ENCODE measurements at regions not wholly inside any gene's neighbourhood (a gene's known extent, or its start where the extent isn't known, plus 50 kb on each side); places are given as distances from the start of the nearest gene placed in this dataset.

GRCh38 chr2:66899109-66899508 is 464.2 kb downstream of the MEIS1 start:
- DNase-seq = no peak

GRCh38 chr2:66899648-66900047 is 464.7 kb downstream of the MEIS1 start:
- no peak for DNase-seq

DNA sequence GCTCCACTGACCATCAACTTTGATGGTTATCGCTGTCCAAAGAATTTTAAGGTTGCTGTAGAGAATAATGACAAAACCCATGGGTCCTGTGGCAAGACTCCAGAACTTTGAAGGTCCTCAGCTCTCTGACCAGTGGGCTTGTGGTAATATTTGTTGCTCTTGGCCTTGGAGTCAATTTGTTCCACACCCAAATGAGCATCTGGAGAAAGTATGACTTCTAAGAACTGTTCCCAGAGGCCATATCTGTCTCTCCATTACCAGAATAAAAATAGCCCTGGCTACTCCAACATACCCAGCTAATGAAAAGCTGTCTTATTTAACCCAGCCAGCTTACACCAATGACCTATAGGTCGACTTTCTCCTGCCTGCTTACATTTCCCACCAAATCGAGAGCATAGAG is 466.4 kb downstream of the MEIS1 start:
- no peak for DNase-seq

DNA sequence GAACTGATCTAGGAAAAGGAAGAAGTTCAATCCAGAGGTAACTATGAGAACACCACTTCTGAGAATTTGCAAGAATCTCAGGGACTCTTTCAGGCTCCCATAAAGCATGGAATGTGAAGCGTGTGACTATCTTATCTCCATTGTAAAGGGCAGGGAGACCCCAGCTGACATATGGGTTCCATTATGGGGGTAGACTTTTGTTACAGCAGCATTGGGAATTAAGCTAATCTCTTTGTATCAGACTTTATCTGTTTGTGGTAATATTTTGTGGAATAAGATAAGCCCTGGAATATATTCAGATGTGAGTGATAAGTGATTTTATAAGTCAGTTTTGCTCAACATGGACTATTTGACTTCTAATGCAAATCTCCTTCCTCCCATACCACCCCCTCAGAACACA is 468.3 kb downstream of the MEIS1 start:
- no peak for DNase-seq

GRCh38 chr2:66903745-66904465 is 469.0 kb downstream of the MEIS1 start:
- DNase-seq = no peak

DNA sequence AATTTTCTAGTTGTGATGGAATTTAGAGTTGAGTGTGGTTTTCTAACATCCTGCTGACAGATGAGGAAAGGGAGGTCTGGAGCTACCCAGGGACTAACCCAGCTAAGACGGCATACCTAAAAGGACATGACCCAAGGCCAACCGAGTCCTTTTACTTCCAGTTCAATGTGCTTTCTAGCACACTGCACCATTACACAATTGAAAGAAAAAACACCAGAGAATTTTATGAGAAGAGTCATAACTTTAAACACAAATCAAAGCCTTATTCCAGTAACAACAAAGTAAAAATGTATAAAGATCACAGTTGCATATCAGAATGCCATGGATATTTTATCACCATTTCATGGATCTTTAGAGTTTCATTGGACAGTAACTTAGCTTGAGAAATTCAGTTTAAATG is 480.3 kb downstream of the MEIS1 start:
- no peak for DNase-seq

GRCh38 chr2:66919286-66919685 is 477.8 kb upstream of the ETAA1 start:
- DNase-seq = no peak

GRCh38 chr2:66920415-66920814 is 476.7 kb upstream of the ETAA1 start:
- DNase-seq = no peak

DNA sequence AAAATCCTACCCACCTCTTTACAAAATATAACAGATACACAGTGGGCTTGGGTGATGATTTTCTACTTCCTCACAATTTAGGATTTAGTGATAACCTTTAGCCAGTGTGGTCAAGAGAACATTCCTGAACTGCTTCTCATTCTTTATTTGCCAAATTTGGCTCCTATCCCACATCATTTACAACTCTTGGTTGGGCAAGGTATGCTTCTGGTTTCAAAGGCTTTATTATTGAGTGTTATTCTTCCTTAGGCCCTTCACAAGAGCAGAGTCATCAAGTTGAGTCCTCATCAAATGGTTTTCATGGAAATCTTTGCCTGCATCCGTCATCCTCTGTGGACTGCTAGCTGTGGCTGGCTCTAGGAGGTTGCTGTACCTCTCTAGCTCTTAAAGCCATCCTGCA is 472.0 kb upstream of the ETAA1 start:
- DNase-seq = no peak

DNA sequence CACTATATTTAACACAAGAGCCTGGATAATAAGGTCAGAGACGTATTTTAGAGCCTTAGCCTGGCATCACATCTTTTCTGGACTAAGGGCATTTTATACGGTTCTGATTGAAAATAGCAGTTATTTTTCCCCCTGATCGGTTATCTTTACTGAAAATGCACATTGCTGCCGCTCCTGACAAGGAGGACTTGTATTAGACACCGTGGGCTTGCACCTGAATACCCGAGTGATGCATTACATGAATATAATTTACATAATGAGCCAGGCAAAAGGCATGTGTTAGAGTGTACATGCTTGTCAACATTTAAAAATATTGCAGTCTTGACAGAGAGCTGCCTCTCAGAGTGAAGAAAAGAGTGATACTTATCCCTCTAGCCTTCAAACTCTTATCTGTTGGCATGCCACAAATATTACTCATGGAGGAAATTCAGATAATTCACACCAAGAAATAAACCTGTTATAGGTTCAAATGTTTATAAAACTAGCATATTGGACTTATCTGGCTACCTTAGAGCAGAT is 470.5 kb upstream of the ETAA1 start:
- DNase-seq = no peak

DNA sequence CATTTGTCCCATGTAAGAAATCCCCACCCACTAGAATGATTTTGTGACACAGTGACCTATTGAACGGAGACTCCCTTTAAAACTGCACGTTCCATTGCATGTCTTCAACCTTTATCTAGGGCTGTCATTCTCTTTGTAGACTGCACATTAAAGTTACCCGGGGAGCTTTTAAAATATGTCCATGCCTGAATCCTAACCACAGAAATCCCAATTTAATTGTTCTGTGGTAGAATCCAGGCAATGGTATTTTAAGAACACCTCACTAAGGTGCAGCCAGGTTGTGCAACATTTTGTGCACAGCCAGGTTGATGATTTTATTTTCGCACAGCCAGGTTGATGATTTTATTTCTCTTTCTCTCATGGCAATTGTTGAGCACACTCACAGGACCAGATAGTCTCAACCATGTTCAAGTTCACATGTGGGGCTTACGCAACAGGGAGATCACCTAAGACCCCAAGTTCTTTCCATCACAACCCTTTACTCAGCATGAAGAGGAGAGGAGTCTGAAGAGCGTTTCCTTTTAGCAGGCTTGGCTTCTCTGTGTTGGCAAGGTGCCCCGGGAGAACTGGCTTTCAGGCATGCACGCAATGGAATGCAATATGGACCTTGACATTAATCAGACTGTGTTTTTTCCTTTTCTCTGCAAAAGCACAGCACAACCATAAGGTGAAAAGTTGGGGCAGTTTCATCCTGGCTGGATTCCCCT is 467.3 kb upstream of the ETAA1 start:
- no peak for DNase-seq

DNA sequence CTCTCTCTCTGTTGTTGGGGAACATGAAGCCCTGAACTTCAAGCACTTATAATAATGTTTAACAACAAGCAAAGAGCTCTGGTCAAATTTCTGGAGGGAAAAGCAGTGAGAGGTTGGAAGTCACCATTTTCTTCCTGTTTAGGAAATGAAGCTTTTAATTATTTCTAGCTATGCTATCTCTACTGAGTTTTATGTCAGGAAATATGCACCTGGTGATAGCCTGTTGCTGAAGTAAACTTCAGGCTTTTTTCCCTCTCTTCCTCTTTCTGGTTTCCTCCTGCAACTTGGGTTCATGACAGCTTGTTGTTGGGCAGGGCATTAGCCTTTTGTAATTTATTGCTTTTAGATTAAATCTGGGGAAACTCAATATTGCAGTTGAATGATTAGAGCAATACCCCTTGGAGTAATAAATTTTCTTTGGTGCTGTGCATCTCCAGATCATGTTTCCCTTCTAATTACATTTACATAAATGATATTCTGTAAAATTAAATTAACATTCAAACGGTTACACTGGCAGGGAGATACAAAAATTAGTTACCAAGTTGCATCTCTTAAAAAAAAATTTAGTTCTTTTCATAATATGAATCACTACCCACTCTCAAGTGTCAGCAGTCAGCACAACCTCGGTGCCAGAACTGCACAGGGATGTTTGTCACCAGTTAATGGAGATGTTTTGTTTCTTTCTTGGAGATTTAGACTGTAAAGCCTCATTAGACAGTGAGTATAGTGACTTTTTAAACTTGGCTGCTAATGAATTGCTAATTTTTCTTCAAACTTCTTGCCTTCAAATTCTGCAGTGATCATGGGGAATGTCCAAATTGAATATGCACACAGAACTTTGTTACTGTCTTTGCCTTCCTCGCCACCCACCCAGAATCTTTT is 466.6 kb upstream of the ETAA1 start:
- DNase-seq = no peak

GRCh38 chr2:66938471-66938967 is 458.6 kb upstream of the ETAA1 start:
- no peak for DNase-seq

- no peak for DNase-seq
Observed at GRCh38 chr2:66940080-66940479, 457.1 kb upstream of the ETAA1 start.

DNA sequence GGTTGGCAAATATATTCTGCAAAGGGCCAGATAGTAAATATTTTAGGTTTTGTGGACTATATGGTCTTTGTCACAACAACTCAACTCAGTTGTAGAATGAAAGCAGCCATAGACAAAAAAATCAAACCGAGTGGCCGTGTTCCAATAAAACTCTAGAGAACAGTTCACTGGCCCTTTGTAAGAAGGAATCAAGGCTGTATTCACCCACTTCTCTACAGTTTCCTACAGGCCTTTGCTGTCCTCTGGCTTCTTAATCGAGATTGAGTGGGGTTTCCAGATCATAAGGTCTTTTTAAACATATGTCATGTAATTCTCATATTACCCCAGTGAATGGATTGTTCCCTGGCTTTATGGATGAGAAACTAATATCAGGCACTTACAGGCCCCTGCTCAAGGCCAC is 448.9 kb upstream of the ETAA1 start:
- no peak for DNase-seq

GRCh38 chr2:66957198-66957597 is 439.9 kb upstream of the ETAA1 start:
- no peak for DNase-seq

DNA sequence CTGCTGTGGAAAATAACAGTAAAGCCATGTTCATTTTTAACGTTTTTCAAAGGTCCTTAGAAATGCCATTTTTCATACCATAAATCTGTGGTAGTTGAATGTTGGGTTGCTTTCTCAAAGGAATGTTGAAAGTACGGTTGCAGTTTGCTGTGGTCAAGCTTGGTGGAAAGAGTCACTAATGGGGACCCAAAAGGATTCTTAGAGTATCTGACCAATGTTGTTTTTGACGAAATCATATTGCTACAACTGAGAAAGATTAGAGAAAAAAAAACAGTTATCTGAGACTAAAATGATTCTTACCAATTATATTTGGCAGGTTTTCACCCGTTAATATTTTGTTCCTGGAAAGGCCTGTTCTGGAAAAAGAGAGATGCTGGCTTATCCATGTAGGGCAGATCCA is 439.5 kb upstream of the ETAA1 start:
- no peak for DNase-seq

DNA sequence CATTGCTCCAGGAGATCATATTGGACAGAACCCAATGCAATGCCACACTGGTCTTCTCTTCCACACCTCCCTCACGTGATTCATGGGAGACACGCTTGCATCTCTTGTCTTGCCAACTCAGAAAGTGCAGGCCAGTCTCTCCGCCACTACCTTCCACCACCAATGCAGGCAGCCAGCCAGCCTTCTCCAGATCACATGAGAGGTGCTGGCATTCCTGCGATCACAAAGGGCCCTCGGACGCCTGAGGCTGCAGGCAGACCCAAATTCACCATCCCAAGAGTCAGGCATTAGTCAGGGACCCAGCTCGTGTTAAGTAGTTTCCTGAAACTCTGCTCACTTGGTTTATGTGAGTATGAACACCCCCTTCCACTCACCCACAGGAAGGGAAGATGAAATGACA is 437.0 kb upstream of the ETAA1 start:
- no peak for DNase-seq

GRCh38 chr2:66962716-66963115 is 434.4 kb upstream of the ETAA1 start:
- no peak for DNase-seq

DNA sequence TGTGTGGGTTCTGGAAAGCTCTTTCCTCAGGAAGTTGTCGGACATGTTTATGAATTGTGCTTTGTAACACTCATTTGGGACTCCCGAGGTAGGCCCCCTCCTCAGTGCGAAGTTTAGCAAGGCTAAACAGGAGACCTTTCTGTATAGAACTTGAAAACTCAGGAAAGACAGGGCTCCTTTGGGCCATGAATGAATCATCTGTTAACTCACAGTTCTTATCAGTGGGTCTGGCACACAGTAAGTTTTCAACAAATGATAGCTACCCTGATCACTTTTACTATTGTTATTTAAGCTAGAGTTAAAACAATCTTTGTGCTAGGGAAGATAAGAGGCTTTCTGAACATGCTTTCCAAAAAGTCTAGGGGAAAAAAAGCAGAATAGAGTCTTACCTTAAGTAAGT is 430.5 kb upstream of the ETAA1 start:
- DNase-seq = no peak

DNA sequence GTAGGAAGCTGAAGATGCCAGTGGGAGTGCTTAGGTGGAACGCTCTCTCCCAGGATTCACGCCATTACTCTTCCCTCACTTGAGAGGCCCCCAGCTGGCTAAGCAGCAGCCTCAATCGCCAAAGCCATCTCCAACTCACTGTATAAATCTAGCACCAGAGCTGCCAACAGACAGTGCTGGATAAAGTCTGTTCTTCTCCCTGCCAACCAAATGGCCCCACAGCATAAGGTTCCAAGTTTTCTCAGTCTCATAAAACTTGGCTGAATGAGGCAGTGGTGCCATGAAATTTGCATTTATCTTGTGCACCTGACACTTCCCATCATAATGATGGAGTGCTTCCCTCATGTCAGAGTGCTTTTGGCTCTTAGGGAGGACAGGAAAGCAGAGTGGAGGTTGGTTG is 428.2 kb upstream of the ETAA1 start:
- DNase-seq = no peak

DNA sequence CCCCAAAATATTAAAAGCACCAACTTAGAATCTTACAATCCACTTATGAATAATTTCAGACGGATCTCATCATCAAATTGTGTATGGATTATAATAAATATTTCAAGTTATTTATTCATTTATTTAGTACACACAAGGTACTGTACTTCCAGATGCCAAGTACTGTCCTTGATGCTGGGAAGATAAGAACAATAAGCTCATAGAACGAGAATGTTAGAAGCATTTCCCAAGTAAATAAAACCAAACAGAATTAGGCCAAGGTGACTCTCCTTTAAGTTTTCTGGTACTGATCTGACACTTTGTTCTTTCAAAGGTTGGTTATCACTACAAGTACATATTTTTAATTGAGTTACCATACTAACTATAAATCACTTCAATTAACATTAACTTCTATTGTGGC is 416.1 kb upstream of the ETAA1 start:
- no peak for DNase-seq

GRCh38 chr2:66982766-66983165 is 414.4 kb upstream of the ETAA1 start:
- no peak for DNase-seq
